ENCODE measurements at regions not wholly inside any gene's neighbourhood (a gene's known extent, or its start where the extent isn't known, plus 50 kb on each side); places are given as distances from the start of the nearest gene placed in this dataset.

- DNase-seq (ENCODE audit: low spot score) = no peak
Measured at GRCh38 chr10:75294518-75294865, 58.7 kb upstream of the COMTD1 start.

DNA sequence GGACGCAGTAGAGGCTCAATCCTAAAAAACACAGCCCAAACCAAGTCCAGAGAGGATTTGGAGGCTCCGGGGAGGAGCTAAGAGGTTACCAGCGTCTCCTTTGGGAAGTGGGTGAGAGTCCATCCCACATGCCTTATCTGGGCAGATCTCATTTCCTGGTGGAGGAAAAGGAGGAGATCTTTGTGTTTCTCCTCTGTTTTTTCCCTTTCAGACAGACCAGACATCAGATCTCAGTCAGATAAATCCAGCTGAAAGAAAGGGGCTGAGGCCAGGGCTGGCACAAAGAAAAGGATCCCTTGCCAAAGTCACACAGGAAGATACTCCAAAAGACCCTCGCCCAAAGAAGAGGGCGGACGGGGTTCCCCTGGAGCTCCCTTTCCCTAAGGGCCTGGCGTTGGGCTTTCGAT, 58.3 kb upstream of the COMTD1 start:
- no peak for DNase-seq (ENCODE audit: low spot score)

DNA sequence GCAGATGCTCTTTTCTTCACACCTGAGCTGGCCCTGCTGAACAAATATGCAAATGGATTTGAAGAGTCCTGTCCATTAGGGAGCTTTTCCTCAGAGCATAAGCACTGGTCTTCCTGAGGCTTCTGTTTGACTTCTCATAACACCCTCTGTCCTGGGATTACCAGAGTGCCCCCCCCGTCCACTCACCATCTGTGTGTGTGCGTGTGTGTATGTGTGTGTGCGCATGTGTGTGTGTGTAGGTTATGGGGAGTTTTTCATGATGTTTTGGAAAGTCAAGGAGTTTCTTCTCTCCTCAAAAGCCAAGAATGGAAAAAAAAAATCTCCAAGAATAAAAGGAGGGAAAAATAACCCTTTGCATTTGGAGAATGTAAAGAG, 57.7 kb upstream of the COMTD1 start:
- no peak for DNase-seq (ENCODE audit: low spot score)

DNA sequence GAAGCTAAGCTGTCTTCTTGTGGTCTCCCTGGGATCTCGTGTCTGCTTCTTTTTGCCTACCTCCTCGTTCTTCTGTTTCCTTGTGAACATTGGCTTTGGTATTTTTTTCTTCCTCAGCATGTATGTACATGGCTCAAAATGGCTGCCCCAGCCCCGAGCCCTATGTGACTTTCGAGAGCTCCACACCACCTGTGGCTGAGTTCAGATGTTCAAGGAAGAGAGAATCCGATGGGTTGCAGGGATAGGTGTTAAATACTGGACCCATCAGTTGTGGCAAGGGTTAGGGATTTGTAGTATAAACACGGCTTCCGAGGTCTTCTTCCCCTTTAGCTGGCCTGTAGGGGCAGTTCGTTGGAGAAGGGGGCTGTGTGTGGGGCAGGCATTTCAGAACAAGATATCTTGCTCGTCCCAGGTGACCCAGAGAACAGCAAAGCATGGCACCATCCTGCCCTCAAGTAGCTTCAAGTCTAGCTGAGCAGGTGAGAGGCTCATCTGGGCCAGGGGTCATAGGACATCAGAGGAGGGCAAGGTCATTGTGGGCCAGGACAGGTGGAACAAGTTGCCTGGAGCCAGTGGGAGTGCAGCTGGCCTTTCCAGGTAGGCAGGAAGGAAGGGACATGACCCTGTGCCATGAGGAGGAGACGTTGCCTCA, 57.2 kb upstream of the COMTD1 start:
- DNase-seq (ENCODE audit: low spot score) = no peak

- no peak for DNase-seq (ENCODE audit: low spot score)
Measured at GRCh38 chr10:75291805-75292204, 56.0 kb upstream of the COMTD1 start.

DNA sequence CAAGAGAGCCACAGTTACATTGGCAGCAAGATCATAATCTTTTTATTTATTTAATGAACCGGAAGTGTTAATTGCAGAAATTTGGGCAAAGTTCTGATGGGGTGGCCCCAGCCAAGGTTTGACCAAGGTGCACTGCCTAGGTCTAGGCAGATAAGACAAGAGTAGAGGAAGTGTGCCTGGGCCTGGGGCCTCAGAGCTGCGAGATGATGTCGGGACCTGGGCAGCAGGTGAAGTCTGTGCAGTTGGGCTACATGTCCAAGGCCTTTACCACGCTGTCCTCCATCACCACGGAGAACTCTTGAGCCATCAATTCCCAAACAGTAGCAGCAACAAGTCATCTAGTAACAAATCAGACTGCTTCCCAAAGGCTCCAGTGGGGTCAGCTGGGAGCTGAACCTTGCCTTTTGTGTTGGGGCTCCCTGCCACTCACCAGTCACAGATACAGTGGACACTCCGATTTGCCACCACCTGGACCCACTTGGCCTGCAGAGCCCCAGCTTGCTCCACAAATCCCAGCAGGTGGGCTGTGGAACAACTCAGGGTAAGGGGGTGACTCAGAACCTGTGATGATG, 52.5 kb upstream of the COMTD1 start:
- DNase-seq (ENCODE audit: low spot score) = no peak

DNA sequence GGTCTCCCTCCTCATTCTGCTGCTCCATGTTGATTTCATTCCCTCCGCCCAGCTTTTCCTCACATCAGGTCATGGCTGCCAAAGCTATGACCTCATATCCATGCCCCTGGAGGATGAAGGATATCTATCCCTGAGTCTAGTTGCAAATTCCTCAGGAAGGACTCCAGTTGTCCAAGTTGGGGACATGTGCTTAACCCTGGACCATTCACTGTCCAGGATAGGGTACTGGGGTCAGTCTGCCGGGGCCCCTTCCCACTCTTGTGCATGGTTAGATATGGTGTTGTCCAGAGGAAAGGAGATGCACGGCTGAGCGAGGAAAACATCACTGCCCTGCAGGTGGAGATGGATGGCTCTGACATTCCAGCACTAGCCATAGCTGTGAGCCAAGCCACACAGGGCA, 51.9 kb upstream of the COMTD1 start:
- DNase-seq (ENCODE audit: low spot score) = no peak

GRCh38 chr10:75286901-75287300, 51.1 kb upstream of the COMTD1 start:
- no peak for DNase-seq (ENCODE audit: low spot score)
